Thyroid gland (tissue), 4 donors: ENCODE measurements at regions not wholly inside any gene's neighbourhood (a gene's known extent, or its start where the extent isn't known, plus 50 kb on each side); places are given as distances from the start of the nearest gene placed in this dataset.

ENCODE experiments used
- DNase-seq, 2 donors: peaks; one replicate each; pipeline ENCODE4 v3.0.0-alpha.2; 2019
- H3K27ac ChIP-seq, 3 donors: fragments of 200-600 bp; sonication (generic); 1 replicate in 2 of 3; 2 replicates in 1 of 3; pipeline ENCODE4 v1.5.1; 2016 to 2019; ENCODE audit warnings: mild to moderate bottlenecking in 1 of 3, moderate library complexity in 1 of 3
- H3K27me3 ChIP-seq: fragments of 200-600 bp; sonication (generic); one replicate; pipeline ENCODE4 v1.5.1; 2019
- H3K36me3 ChIP-seq, 2 donors: fragments of 200-600 bp; sonication (generic); one replicate each; pipeline ENCODE4 v1.5.1; 2016 to 2019
- H3K4me1 ChIP-seq, 2 donors: fragments of 200-600 bp; sonication (generic); one replicate each; pipeline ENCODE4 v1.5.1; 2017 to 2019
- H3K4me3 ChIP-seq, 3 donors: fragments of 200-600 bp; sonication (generic); replicated peaks in 1 of 3; 1 replicate in 2 of 3; 2 replicates in 1 of 3; pipeline ENCODE4 v1.5.1; 2016; ENCODE audit warnings: mild to moderate bottlenecking in 1 of 3
- H3K9me3 ChIP-seq: fragments of 200-600 bp; sonication (generic); one replicate; pipeline ENCODE4 v1.5.1; 2017
- POLR2A ChIP-seq, 2 donors: fragments of 450-650 bp; IDR thresholded peaks; one replicate each; pipeline ENCODE4 v1.6.1; 2017; ENCODE audit warnings: antibody characterized with exemption in 2 of 2, mild to moderate bottlenecking in 2 of 2, moderate library complexity in 1 of 2
- WGBS, 2 donors: methylation state at CpG; one replicate each; pipeline ENCODE4 v1.1.5; 2017; 5-methylcytosine and 5-hydroxymethylcytosine counted together
- intact Hi-C: fragments of 100-400 bp; cut with DNase I; formaldehyde crosslinking; loops from one replicate; pipeline ENCODE4 v1.15.1; 2023
- TF ChIP-seq, protein P1 (sequence below), 6 experiments: fragments of 200-600 bp in 3 of 6; fragments of 450-650 bp in 3 of 6; sonication (generic) in 3 of 6; IDR thresholded peaks; one replicate each; pipeline ENCODE4 v1.5.1; 2016 to 2019; ENCODE audit warnings: antibody characterized with exemption in 6 of 6, mild to moderate bottlenecking in 2 of 6, inconsistent platforms in 1 of 6, moderate library complexity in 1 of 6

DNA sequence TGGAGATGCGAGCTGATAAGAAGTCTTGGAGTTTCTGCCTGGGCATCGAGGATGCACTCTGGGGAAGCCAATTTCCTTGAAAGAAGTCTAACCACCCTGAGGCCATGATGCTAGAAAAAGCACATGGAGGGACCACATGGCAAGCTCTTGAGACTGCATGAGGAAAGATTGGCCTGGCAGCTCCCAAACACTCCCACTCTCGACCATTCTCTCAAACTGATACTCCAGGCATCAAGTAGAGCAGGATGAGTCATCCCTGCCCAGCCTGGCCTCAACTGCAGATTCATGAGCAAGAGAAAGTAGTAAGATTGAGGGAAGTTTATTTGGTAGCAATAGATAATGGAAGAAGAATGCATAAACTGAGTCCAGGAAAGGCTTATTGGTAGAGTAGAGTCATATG is 194.3 kb downstream of the KIF18A start:
- Histone ChIP-seq H3K4me3 (no peak overlapping the region), H3K36me3 (no peaks in the 10 kb centered on the region), H3K27ac (no peak overlapping the region), H3K27me3 (no peaks in the 10 kb centered on the region), H3K9me3 (no peaks in the 10 kb centered on the region), H3K4me1 (no peaks in the 10 kb centered on the region)
- intact Hi-C loops, result no loop called here
- WGBS, 2 donors, result 70% methylated on average over 3 of the region's 3 CpGs
- DNase-seq, result no peak
- TF ChIP-seq POLR2A (IDR thresholded peaks at IDR 0.05), result no peak

DNA sequence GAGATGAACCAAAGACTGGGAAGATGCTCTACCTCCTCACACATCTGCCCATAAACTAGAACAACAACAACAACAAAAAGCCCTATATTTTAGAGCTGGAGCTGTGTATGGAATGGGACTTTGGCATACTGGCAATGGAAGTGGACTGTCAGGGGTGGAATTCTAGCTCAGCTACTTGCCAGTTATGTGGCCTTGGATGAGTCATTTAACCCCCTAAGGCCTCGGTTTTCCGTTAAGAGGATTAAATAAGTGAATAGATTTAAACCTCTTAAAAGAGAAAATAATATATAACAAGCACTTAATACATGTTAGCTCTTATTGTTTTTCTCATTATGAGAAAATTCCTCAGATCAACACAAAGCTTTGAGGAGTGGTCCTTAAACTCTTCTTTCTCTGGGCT is 195.0 kb downstream of the KIF18A start:
- TF ChIP-seq, protein P1, sequence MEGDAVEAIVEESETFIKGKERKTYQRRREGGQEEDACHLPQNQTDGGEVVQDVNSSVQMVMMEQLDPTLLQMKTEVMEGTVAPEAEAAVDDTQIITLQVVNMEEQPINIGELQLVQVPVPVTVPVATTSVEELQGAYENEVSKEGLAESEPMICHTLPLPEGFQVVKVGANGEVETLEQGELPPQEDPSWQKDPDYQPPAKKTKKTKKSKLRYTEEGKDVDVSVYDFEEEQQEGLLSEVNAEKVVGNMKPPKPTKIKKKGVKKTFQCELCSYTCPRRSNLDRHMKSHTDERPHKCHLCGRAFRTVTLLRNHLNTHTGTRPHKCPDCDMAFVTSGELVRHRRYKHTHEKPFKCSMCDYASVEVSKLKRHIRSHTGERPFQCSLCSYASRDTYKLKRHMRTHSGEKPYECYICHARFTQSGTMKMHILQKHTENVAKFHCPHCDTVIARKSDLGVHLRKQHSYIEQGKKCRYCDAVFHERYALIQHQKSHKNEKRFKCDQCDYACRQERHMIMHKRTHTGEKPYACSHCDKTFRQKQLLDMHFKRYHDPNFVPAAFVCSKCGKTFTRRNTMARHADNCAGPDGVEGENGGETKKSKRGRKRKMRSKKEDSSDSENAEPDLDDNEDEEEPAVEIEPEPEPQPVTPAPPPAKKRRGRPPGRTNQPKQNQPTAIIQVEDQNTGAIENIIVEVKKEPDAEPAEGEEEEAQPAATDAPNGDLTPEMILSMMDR (IDR thresholded peaks at IDR 0.05), result no peak
- TF ChIP-seq POLR2A (IDR thresholded peaks at IDR 0.05), result no peak
- Histone ChIP-seq H3K27ac (no peak overlapping the region), H3K4me1 (no peaks in the 10 kb centered on the region), H3K9me3 (no peaks in the 10 kb centered on the region), H3K36me3 (no peaks in the 10 kb centered on the region), H3K4me3 (no peak overlapping the region), H3K27me3 (no peaks in the 10 kb centered on the region)
- 84 to 86% methylated on average over 2 of the region's 2 CpGs for WGBS, 2 donors
- intact Hi-C loops, result no loop called here
- DNase-seq, result no peak

DNA sequence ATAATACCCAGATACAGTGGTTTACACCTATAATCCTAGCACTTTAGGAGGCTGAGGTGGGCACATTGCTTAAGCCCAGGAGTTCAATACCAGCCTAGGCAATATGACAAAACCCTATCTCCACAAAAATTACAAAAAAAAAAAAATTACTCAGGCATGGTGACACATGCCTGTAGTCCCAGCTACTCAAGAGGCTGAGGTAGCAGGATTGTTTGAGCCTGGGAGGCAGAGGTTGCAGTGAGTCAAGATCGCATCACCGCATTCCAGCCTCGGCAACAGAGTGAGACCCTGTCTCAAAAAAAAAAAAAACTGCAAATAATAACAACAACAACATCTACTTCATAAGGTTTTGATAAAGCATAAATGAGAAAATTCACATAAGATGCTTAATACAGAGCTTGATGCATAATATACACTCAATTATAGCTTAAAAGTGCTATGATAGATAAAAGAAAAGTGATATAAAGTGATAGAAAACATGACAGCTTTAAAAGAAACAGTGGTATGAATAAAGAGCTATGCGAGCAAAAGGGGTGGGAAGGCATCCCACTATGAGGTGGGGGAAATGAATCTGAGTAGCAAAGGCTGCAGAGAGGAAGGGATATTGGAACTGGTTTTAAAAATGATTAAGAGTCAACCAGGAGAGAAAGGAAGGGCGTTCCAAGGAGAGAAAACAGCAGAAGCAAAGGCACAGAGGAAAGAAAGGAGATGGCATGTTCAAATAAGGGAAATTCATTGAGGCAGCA is 197.6 kb downstream of the KIF18A start:
- no peaks in the 10 kb centered on the region for H3K4me1 ChIP-seq
- TF ChIP-seq, protein P1 (IDR thresholded peaks at IDR 0.05), result no peak
- TF ChIP-seq POLR2A (IDR thresholded peaks at IDR 0.05), result no peak
- H3K36me3 ChIP-seq, result no peaks in the 10 kb centered on the region
- H3K9me3 ChIP-seq, result no peaks in the 10 kb centered on the region
- intact Hi-C loops, result no loop called here
- no peak for DNase-seq
- no peaks in the 10 kb centered on the region for H3K27me3 ChIP-seq
- 70 to 78% methylated on average over 5 of the region's 5 CpGs for WGBS, 2 donors
- no peak overlapping the region for H3K4me3 ChIP-seq
- H3K27ac ChIP-seq, result no peak overlapping the region

DNA sequence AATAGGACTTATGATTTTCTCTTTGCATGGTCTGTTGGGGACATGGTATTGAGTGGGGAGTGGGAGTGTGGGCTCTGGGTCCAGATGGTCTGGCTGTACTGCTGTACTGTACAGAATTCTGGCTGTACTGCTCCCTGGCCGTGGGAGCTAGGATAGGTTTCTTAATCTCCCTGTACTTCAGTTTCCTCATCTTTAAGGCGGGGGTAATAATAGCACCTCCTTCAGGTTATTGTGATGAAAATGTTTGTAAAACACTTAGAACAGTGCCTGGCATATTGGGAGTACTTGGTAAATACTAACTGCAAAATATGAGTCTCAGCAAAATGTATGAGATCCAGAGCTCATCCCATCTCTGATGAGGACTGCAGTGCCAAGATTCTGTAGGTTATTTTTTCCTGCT is 198.6 kb downstream of the KIF18A start:
- DNase-seq, result no peak
- H3K36me3 ChIP-seq, result no peaks in the 10 kb centered on the region
- 77 to 79% methylated on average over 2 of the region's 2 CpGs for whole genome bisulfite sequencing, 2 donors
- H3K4me3 ChIP-seq, result no peak overlapping the region
- TF ChIP-seq, protein P1 (IDR thresholded peaks at IDR 0.05), result no peak
- no peak for TF ChIP-seq POLR2A (IDR thresholded peaks at IDR 0.05)
- H3K27me3 ChIP-seq, result no peaks in the 10 kb centered on the region
- H3K27ac ChIP-seq, result no peak overlapping the region
- H3K9me3 ChIP-seq, result no peaks in the 10 kb centered on the region
- no peaks in the 10 kb centered on the region for H3K4me1 ChIP-seq
- intact Hi-C loops, result no loop called here

DNA sequence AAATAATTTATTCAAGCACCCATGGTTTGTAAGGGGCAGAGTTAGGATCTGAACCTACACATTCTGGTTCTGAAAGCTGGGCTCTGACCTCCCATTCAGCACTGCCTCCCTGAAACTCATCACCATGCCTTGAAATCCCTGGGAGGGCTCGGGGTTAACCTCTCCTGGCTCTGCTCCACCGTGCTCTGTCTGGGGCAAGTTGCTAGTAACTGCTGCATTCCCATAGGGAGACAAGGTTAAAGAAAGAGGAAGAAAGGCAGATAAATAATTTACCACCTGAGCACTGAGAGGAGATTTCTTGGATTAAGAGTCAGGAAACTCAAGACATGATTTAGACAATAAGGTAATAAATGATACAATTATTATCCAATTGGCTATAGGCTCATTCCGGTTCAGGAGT is 199.3 kb downstream of the KIF18A start:
- Histone ChIP-seq H3K27me3 (no peaks in the 10 kb centered on the region), H3K36me3 (no peaks in the 10 kb centered on the region), H3K4me3 (no peak overlapping the region), H3K27ac (no peak overlapping the region), H3K9me3 (no peaks in the 10 kb centered on the region), H3K4me1 (no peaks in the 10 kb centered on the region)
- DNase-seq, result no peak
- WGBS, 2 donors, result 64 to 71% methylated on average over 3 of the region's 3 CpGs
- intact Hi-C loops, result no loop called here
- TF ChIP-seq, protein P1 (IDR thresholded peaks at IDR 0.05), result no peak
- no peak for TF ChIP-seq POLR2A (IDR thresholded peaks at IDR 0.05)
